ENCODE measurements at regions not wholly inside any gene's neighbourhood (a gene's known extent, or its start where the extent isn't known, plus 50 kb on each side); places are given as distances from the start of the nearest gene placed in this dataset.

GRCh38 chr12:71252473-71252872 lies 94.7 kb upstream of the TSPAN8 start:
- TF ChIP-seq, protein P1, sequence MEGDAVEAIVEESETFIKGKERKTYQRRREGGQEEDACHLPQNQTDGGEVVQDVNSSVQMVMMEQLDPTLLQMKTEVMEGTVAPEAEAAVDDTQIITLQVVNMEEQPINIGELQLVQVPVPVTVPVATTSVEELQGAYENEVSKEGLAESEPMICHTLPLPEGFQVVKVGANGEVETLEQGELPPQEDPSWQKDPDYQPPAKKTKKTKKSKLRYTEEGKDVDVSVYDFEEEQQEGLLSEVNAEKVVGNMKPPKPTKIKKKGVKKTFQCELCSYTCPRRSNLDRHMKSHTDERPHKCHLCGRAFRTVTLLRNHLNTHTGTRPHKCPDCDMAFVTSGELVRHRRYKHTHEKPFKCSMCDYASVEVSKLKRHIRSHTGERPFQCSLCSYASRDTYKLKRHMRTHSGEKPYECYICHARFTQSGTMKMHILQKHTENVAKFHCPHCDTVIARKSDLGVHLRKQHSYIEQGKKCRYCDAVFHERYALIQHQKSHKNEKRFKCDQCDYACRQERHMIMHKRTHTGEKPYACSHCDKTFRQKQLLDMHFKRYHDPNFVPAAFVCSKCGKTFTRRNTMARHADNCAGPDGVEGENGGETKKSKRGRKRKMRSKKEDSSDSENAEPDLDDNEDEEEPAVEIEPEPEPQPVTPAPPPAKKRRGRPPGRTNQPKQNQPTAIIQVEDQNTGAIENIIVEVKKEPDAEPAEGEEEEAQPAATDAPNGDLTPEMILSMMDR (IDR thresholded peaks at IDR 0.05 in 2 of 3, conservative IDR thresholded peaks at IDR 0.05 in 1 of 3; ENCODE audit: borderline replicate concordance in 1 of 3, insufficient read depth in 1 of 3, low read depth in 2 of 3, low read length in 2 of 3): no peak
- TF ChIP-seq EZH2 (IDR thresholded peaks at IDR 0.05) (no peak), POLR2AphosphoS5 (IDR thresholded peaks at IDR 0.05; ENCODE audit: low read depth, low read length) (no peak), SP1 (IDR thresholded peaks at IDR 0.05; ENCODE audit: low read depth) (no peak), YY1 (IDR thresholded peaks at IDR 0.05; ENCODE audit: extremely low read depth, insufficient replicate concordance, low read depth, low read length) (no peak), POLR2A (IDR thresholded peaks at IDR 0.05; ENCODE audit: borderline replicate concordance, extremely low read depth, insufficient read depth, insufficient read length) (no peak), REST (IDR thresholded peaks at IDR 0.05; ENCODE audit: low read depth) (no peak), SIN3A (IDR thresholded peaks at IDR 0.05; ENCODE audit: low read depth) (no peak), ELF1 (IDR thresholded peaks at IDR 0.05; ENCODE audit: borderline replicate concordance, low read depth) (no peak)
- TF ChIP-seq, protein P2, sequence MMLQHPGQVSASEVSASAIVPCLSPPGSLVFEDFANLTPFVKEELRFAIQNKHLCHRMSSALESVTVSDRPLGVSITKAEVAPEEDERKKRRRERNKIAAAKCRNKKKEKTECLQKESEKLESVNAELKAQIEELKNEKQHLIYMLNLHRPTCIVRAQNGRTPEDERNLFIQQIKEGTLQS (IDR thresholded peaks at IDR 0.05): no peak

Measured in HCT116 (cell line).